Liver (tissue), 8 donors: ENCODE measurements at regions not wholly inside any gene's neighbourhood (a gene's known extent, or its start where the extent isn't known, plus 50 kb on each side); places are given as distances from the start of the nearest gene placed in this dataset.

ENCODE experiments used
- DNase-seq: peaks from one replicate; pipeline ENCODE4 v3.0.0-alpha.2; 2017; ENCODE audit warnings: low spot score
- H3K27ac ChIP-seq, 2 donors: one replicate each; pipeline ENCODE4 v1.7.0; 2013; ENCODE audit warnings: inconsistent platforms in 2 of 2, low read length in 2 of 2, control low read depth in 1 of 2, low read depth in 1 of 2, mild to moderate bottlenecking in 1 of 2
- H3K27me3 ChIP-seq, 4 donors: one replicate each; pipeline versions ENCODE4 v1.6.1 to v1.7.0; 2013; ENCODE audit warnings: low read length in 3 of 4, inconsistent platforms in 1 of 4, mild to moderate bottlenecking in 1 of 4, moderate library complexity in 1 of 4; ENCODE audit not compliant: control insufficient read depth in 4 of 4, insufficient read depth in 4 of 4
- H3K36me3 ChIP-seq, 4 donors: one replicate each; pipeline versions ENCODE4 v1.6.1 to v1.7.0; 2013; ENCODE audit warnings: low read length in 3 of 4, mild to moderate bottlenecking in 3 of 4, low read depth in 1 of 4, moderate library complexity in 1 of 4; ENCODE audit not compliant: control insufficient read depth in 4 of 4, insufficient read depth in 3 of 4
- H3K4me1 ChIP-seq, 4 donors: one replicate each; pipeline versions ENCODE4 v1.6.1 to v1.7.0; 2013; ENCODE audit warnings: low read length in 3 of 4, mild to moderate bottlenecking in 3 of 4, moderate library complexity in 1 of 4; ENCODE audit not compliant: control insufficient read depth in 4 of 4, insufficient read depth in 4 of 4
- H3K4me3 ChIP-seq, 3 donors: one replicate each; pipeline versions ENCODE4 v1.6.1 to v1.7.0; 2013; ENCODE audit warnings: low read length in 3 of 3, control low read depth in 1 of 3, low read depth in 1 of 3, mild to moderate bottlenecking in 1 of 3
- H3K9ac ChIP-seq, 2 donors: one replicate each; pipeline ENCODE4 v1.7.0; 2013; ENCODE audit warnings: low read length in 2 of 2, mild to moderate bottlenecking in 2 of 2, moderate library complexity in 2 of 2, control low read depth in 1 of 2, low read depth in 1 of 2
- H3K9me3 ChIP-seq, 4 donors: one replicate each; pipeline versions ENCODE4 v1.6.1 to v1.7.0; 2013; ENCODE audit warnings: low read length in 3 of 4; ENCODE audit not compliant: control insufficient read depth in 4 of 4
- ATF3 ChIP-seq: IDR thresholded peaks from 2 replicates; pipeline ENCODE4 v1.6.1; 2016; ENCODE audit warnings: antibody characterized with exemption
- CTCF ChIP-seq: fragments of 150-350 bp; IDR thresholded peaks from 2 replicates; pipeline ENCODE4 v1.5.1; 2017; ENCODE audit warnings: improper control_type of control experiment, low read depth, low read length; ENCODE audit not compliant: missing input control
- GABPA ChIP-seq, 2 donors: IDR thresholded peaks in 1 of 2; conservative IDR thresholded peaks in 1 of 2; 2 replicates each; pipeline ENCODE4 v1.6.1; 2016; ENCODE audit warnings: antibody characterized with exemption in 2 of 2, mild to moderate bottlenecking in 1 of 2, moderate library complexity in 1 of 2
- JUND ChIP-seq, 2 donors: IDR thresholded peaks; 2 replicates each; pipeline ENCODE4 v1.6.1; 2016; ENCODE audit warnings: antibody characterized with exemption in 2 of 2
- MAX ChIP-seq: IDR thresholded peaks from 2 replicates; pipeline ENCODE4 v1.6.1; 2016; ENCODE audit warnings: antibody characterized with exemption
- NR2F2 ChIP-seq: IDR thresholded peaks from 2 replicates; pipeline ENCODE4 v1.6.1; 2016; ENCODE audit warnings: antibody characterized with exemption
- REST ChIP-seq: IDR thresholded peaks from 2 replicates; pipeline ENCODE4 v1.6.1; 2016; ENCODE audit warnings: antibody characterized with exemption, mild to moderate bottlenecking
- RXRA ChIP-seq, 2 donors: IDR thresholded peaks; 2 replicates each; pipeline ENCODE4 v1.6.1; 2017 to 2018; ENCODE audit warnings: antibody characterized with exemption in 2 of 2, mild to moderate bottlenecking in 1 of 2
- ZBTB33 ChIP-seq: IDR thresholded peaks from 2 replicates; pipeline ENCODE4 v1.6.1; 2016; ENCODE audit warnings: antibody characterized with exemption
- WGBS: extraction: QIAGEN DNeasy Blood & Tissue Kit; methylation state at CpG from one replicate; pipeline ENCODE4 v1.1.7; 2013; 5-methylcytosine and 5-hydroxymethylcytosine counted together
- donor health status: healthy.
- donor health status: healthy.
- donor health status: healthy.
- donor health status: healthy.
- donor health status: healthy.

GRCh38 chr13:85557691-85558467 lies 241.3 kb downstream of the SLITRK6 start:
- Histone ChIP-seq H3K36me3 (no peaks in the 10 kb centered on the region), H3K4me3 (no peak overlapping the region), H3K4me1 (no peaks in the 10 kb centered on the region), H3K27ac (no peak overlapping the region), H3K27me3 (no peaks in the 10 kb centered on the region), H3K9me3 (no peaks in the 10 kb centered on the region), H3K9ac (no peak overlapping the region)
- DNase-seq: no peak
- WGBS: 64% methylated on average over 6 of the region's 6 CpGs
- TF ChIP-seq REST: no peak
- TF ChIP-seq ZBTB33: no peak

- DNase-seq: no peak
- H3K4me1 ChIP-seq: no peaks in the 10 kb centered on the region
- 82% methylated on average over 1 of the region's 1 CpG for WGBS
- TF ChIP-seq NR2F2 (no peak), MAX (no peak), GABPA (IDR thresholded peaks at IDR 0.05 in 1 of 2, conservative IDR thresholded peaks at IDR 0.05 in 1 of 2) (no peak), CTCF (no peak), ATF3 (no peak), JUND (IDR thresholded peaks at IDR 0.05) (no peak), RXRA (IDR thresholded peaks at IDR 0.05) (no peak)
- H3K36me3 ChIP-seq: no peaks in the 10 kb centered on the region
- no peak overlapping the region for H3K27ac ChIP-seq
- no peak overlapping the region for H3K9ac ChIP-seq
- H3K9me3 ChIP-seq: peaks cover 0 to 9% (median 2%) of the 10 kb centered on the region in 4 donors
- H3K4me3 ChIP-seq: no peak overlapping the region
- H3K27me3 ChIP-seq: no peaks in the 10 kb centered on the region
These were observed 248.2 kb downstream of the SLITRK6 start for GRCh38 chr13:85551012-85551411.
